GM12892 (cell line): ENCODE measurements at regions not wholly inside any gene's neighbourhood (a gene's known extent, or its start where the extent isn't known, plus 50 kb on each side); places are given as distances from the start of the nearest gene placed in this dataset.

Experiments
- POLR2A ChIP-seq: IDR thresholded peaks from 2 replicates; pipeline ENCODE4 v1.6.1; 2011; ENCODE audit warnings: low read depth, low read length, control low read depth
- POLR2AphosphoS5 ChIP-seq: IDR thresholded peaks from 2 replicates; pipeline ENCODE4 v1.6.1; 2011; ENCODE audit warnings: low read depth, low read length, control low read depth
- TAF1 ChIP-seq: IDR thresholded peaks from 2 replicates; pipeline ENCODE4 v1.6.1; 2011; ENCODE audit warnings: low read depth, mild to moderate bottlenecking, control low read depth, low read length, borderline replicate concordance

DNA sequence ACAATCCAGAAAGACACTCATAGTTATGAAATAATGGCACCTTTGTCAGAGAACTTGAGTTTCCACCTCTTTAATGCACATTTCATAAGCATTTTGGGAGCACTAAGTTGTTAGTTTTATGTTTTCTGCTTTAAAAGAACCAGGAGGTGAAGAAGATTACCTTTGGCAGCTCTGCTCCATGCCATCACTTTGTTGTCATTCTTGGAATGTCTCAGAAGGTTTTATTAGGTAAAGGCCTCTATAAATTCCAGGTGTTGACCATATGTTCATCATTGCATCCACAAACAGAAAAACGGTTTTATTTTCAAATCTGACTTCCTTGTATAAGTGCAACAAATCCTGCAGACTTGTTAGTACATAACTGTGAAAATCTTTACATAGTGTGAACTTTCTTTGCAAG lies 424.8 kb downstream of the MDFIC start:
- TF ChIP-seq POLR2A (no peak), POLR2AphosphoS5 (no peak), TAF1 (no peak)
